ENCODE measurements at regions not wholly inside any gene's neighbourhood (a gene's known extent, or its start where the extent isn't known, plus 50 kb on each side); places are given as distances from the start of the nearest gene placed in this dataset.

DNA sequence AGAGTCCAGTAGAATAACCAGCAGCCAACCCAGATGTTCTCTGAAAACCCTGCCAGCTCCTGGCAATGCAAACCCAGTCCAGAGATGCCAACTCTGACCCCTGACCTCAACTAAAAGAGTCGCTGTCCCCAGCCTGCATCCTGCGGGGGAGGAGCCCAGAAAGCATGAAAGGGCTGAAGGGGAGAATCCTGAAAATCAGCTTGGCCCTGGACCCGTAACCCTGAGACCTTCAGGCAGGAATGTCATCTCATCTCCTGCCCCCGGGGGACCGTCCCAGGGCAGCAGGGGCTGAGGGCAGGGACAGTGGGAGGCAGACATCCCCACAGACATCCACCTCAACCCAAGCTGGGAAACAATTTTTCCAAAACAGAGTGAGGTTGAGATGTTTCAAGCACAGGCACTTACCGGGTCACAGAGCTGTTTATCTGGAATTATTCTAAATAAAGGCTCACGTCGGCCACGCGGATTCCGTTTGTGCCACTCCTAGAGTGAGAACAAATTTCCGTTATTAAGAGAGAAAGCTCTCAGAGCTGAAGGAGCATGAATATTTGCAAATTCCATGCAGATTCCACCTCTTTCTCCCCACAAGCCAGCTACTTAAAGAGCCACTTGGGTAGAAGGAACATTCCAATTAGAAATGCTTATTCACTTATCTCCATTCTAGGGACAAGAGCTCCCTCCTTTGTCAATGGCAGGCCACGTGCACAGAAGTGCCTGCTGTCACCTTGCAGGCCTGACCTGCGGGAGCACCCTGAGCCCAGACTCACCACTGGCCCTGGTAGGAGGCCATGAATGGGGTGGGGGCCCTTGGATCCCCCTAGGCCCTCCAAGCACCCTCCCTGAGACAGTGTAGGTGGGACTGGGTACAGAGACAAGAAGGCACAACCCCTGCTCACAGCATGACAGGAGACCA, 240.1 kb downstream of the NPHP4 start:
- TF ChIP-seq, protein P1, sequence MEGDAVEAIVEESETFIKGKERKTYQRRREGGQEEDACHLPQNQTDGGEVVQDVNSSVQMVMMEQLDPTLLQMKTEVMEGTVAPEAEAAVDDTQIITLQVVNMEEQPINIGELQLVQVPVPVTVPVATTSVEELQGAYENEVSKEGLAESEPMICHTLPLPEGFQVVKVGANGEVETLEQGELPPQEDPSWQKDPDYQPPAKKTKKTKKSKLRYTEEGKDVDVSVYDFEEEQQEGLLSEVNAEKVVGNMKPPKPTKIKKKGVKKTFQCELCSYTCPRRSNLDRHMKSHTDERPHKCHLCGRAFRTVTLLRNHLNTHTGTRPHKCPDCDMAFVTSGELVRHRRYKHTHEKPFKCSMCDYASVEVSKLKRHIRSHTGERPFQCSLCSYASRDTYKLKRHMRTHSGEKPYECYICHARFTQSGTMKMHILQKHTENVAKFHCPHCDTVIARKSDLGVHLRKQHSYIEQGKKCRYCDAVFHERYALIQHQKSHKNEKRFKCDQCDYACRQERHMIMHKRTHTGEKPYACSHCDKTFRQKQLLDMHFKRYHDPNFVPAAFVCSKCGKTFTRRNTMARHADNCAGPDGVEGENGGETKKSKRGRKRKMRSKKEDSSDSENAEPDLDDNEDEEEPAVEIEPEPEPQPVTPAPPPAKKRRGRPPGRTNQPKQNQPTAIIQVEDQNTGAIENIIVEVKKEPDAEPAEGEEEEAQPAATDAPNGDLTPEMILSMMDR (IDR thresholded peaks at IDR 0.05), result no peak
- TF ChIP-seq POLR2A (IDR thresholded peaks at IDR 0.05), result no peak
- intact Hi-C loops (cut with DNase I), result no loop called here
- WGBS, 4 donors, result 51 to 63% (median 54%) methylated on average over 14 of the region's 14 CpGs
- Histone ChIP-seq H3K27ac (no peak overlapping the region), H3K4me3 (no peak overlapping the region), H3K4me1 (peaks cover 0 to 13% (median 4%) of the 10 kb centered on the region in 12 donors), H3K9me3 (no peaks in the 10 kb centered on the region), H3K36me3 (no peaks in the 10 kb centered on the region), H3K27me3 (peaks cover 0 to 29% (median 6%) of the 10 kb centered on the region in 9 donors)
- DNase-seq, result peak in 2 of 5 donors; percentile 17 to 40
- peak in 2 of 4 donors; percentile 37 to 39 for ATAC-seq

GRCh38 chr1:5751163-5751540, 241.1 kb downstream of the NPHP4 start:
- Histone ChIP-seq H3K27ac (no peak overlapping the region), H3K9me3 (no peaks in the 10 kb centered on the region), H3K27me3 (peaks cover 0 to 33% (median 6%) of the 10 kb centered on the region in 9 donors), H3K4me3 (no peak overlapping the region), H3K36me3 (no peaks in the 10 kb centered on the region), H3K4me1 (peaks cover 0 to 13% (median 4%) of the 10 kb centered on the region in 12 donors)
- ATAC-seq (no peak), DNase-seq (peak in 1 of 5 donors; percentile 47)
- no peak for TF ChIP-seq POLR2A (IDR thresholded peaks at IDR 0.05)
- TF ChIP-seq, protein P1 (IDR thresholded peaks at IDR 0.05), result no peak
- 52 to 75% (median 65%) methylated on average over 10 to 11 of the region's 11 CpGs for WGBS, 4 donors
- intact Hi-C loops (cut with DNase I), result no loop called here

- H3K4me1 ChIP-seq, result peaks cover 0 to 13% (median 4%) of the 10 kb centered on the region in 12 donors
- TF ChIP-seq, protein P1 (IDR thresholded peaks at IDR 0.05), result no peak
- no peak for TF ChIP-seq POLR2A (IDR thresholded peaks at IDR 0.05)
- 77 to 80% (median 78%) methylated on average over 14 to 16 of the region's 16 CpGs for whole genome bisulfite sequencing, 4 donors
- no peak overlapping the region for H3K27ac ChIP-seq
- DNase-seq (peak in 2 of 5 donors; percentile 14 to 45), ATAC-seq (no peak)
- H3K9me3 ChIP-seq, result no peaks in the 10 kb centered on the region
- intact Hi-C loops (cut with DNase I), result no loop called here
- H3K36me3 ChIP-seq, result no peaks in the 10 kb centered on the region
- H3K4me3 ChIP-seq, result no peak overlapping the region
- peaks cover 0 to 39% (median 8%) of the 10 kb centered on the region in 9 donors for H3K27me3 ChIP-seq
Observed at GRCh38 chr1:5750186-5751162, 241.8 kb downstream of the NPHP4 start.

Measured in heart left ventricle (tissue), 16 donors.